HCT116 (cell line): ENCODE measurements at regions not wholly inside any gene's neighbourhood (a gene's known extent, or its start where the extent isn't known, plus 50 kb on each side); places are given as distances from the start of the nearest gene placed in this dataset.

ENCODE experiments used
- ATAC-seq: fragments of 200-7000 bp; cut with Tn5 transposase; 2 replicates; pipeline ENCODE4 v1.9.1; 2020; ENCODE audit warnings: mild to moderate bottlenecking, moderate library complexity
- BruUV-seq: library from RNA; stranded (reverse); fragments of 400-500 nt; replicated peaks from 2 replicates; lab custom pipeline; 2021; lab: Mats Ljungman, UMichigan
- CTCF ChIA-PET: fragments of 300-600 bp; sonication (Branson Sonifier 250); formaldehyde crosslinking; loops from one replicate; lab custom pipeline; 2021; ENCODE audit warnings: antibody characterized with exemption; lab: Charles Lee
- POLR2A ChIA-PET: fragments of 300-600, 350-600 bp; sonication (Branson Sonifier 250); formaldehyde crosslinking; loops from one replicate; lab custom pipeline; 2021; ENCODE audit warnings: antibody characterized with exemption; lab: Charles Lee
- RAD21 ChIA-PET, 2 experiments: fragments of 300-600 bp; sonication (Branson Sonifier 250); formaldehyde crosslinking; loops; one replicate each; lab custom pipeline; 2023; ENCODE audit warnings: low total read pairs in 2 of 2; ENCODE audit not compliant: uncharacterized antibody in 2 of 2, unreplicated experiment in 2 of 2, low non-redundant PET in 1 of 2; lab: Charles Lee
- DNase-seq: peaks from one replicate; pipeline ENCODE4 v3.0.0-alpha.2; 2010; ENCODE audit warnings: low read depth, low spot score
- H2AFZ ChIP-seq: fragments of 200-600 bp; shearing (Covaris generic), sonication (generic); 2 replicates; pipeline ENCODE4 v1.6.1; 2017; ENCODE audit warnings: low read depth, mixed run types, mixed read lengths, antibody characterized with exemption, low read length; ENCODE audit not compliant: poor library complexity, severe bottlenecking
- H3K27ac ChIP-seq: 2 replicates; pipeline ENCODE4 v1.5.1; 2012; ENCODE audit warnings: low read depth, low read length
- H3K27me3 ChIP-seq: fragments of 200-600 bp; sonication (generic); 2 replicates; pipeline ENCODE4 v1.6.1; 2016; ENCODE audit warnings: mixed run types, low read length, mixed read lengths; ENCODE audit not compliant: insufficient read depth
- H3K36me3 ChIP-seq, 2 experiments: fragments of 200-500 bp in 1 of 2; fragments of 200-600 bp in 1 of 2; sonication (Bioruptor generic) in 1 of 2; sonication (generic) in 1 of 2; 2 replicates each; pipeline versions ENCODE4 v1.5.1 to v1.6.1; 2014 to 2016; ENCODE audit warnings: low read length in 2 of 2, inconsistent platforms in 1 of 2, mixed read lengths in 1 of 2, mixed run types in 1 of 2; ENCODE audit not compliant: insufficient read depth in 2 of 2, control insufficient read depth in 1 of 2
- H3K4me1 ChIP-seq, 2 experiments: fragments of 200-600 bp in 1 of 2; sonication (generic) in 1 of 2; 2 replicates each; pipeline versions ENCODE4 v1.5.1 to v1.6.1; 2012 to 2017; ENCODE audit warnings: low read length in 2 of 2, inconsistent platforms in 1 of 2, mild to moderate bottlenecking in 1 of 2, mixed read lengths in 1 of 2, mixed run types in 1 of 2, moderate library complexity in 1 of 2; ENCODE audit not compliant: insufficient read depth in 2 of 2, control insufficient read depth in 1 of 2
- H3K4me2 ChIP-seq: fragments of 200-600 bp; sonication (generic); 2 replicates; pipeline ENCODE4 v1.6.1; 2017; ENCODE audit warnings: mixed run types, low read length, mixed read lengths
- H3K4me3 ChIP-seq, 2 experiments: fragments of 200-600 bp in 1 of 2; sonication (generic) in 1 of 2; replicated peaks in 1 of 2; 2 replicates each; pipeline ENCODE4 v1.5.1; 2011 to 2016; ENCODE audit warnings: low read length in 2 of 2, control low read depth in 1 of 2, low read depth in 1 of 2, mild to moderate bottlenecking in 1 of 2, mixed read lengths in 1 of 2, mixed run types in 1 of 2
- H3K79me2 ChIP-seq: fragments of 200-600 bp; sonication (generic); 2 replicates; pipeline ENCODE4 v1.6.1; 2017; ENCODE audit warnings: mild to moderate bottlenecking, mixed run types, low read length, moderate library complexity, mixed read lengths; ENCODE audit not compliant: insufficient read depth
- H3K9ac ChIP-seq: fragments of 200-600 bp; sonication (generic); 2 replicates; pipeline ENCODE4 v1.6.1; 2016; ENCODE audit warnings: low read length, mixed read lengths
- H3K9me2 ChIP-seq: fragments of 200-600 bp; sonication (generic), shearing (Covaris generic); 2 replicates; pipeline ENCODE4 v1.6.1; 2017; ENCODE audit warnings: mixed run types, mild to moderate bottlenecking, moderate library complexity; ENCODE audit not compliant: insufficient read depth
- H3K9me3 ChIP-seq, 2 experiments: fragments of 200-500 bp in 1 of 2; fragments of 200-600 bp in 1 of 2; sonication (Bioruptor generic) in 1 of 2; sonication (generic) in 1 of 2; 2 replicates each; pipeline ENCODE4 v1.6.1; 2014 to 2017; ENCODE audit warnings: low read length in 2 of 2, mixed read lengths in 2 of 2, inconsistent platforms in 1 of 2, low read depth in 1 of 2, mild to moderate bottlenecking in 1 of 2, mixed run types in 1 of 2, moderate library complexity in 1 of 2; ENCODE audit not compliant: control insufficient read depth in 1 of 2, insufficient read depth in 1 of 2
- H4K20me1 ChIP-seq: fragments of 200-600 bp; sonication (generic), shearing (Covaris generic); 2 replicates; pipeline ENCODE4 v1.6.1; 2017; ENCODE audit warnings: mixed run types, mild to moderate bottlenecking, moderate library complexity; ENCODE audit not compliant: insufficient read depth
- ATF3 ChIP-seq: IDR thresholded peaks from 2 replicates; pipeline ENCODE4 v1.6.1; 2012
- CEBPB ChIP-seq: IDR thresholded peaks from 2 replicates; pipeline ENCODE4 v1.6.1; 2012; ENCODE audit warnings: low read depth
- EGR1 ChIP-seq: IDR thresholded peaks from 2 replicates; pipeline ENCODE4 v1.6.1; 2012; ENCODE audit warnings: low read depth
- ELF1 ChIP-seq: IDR thresholded peaks from 2 replicates; pipeline ENCODE4 v1.6.1; 2012; ENCODE audit warnings: low read depth, borderline replicate concordance
- EZH2 ChIP-seq: fragments of 200-600 bp; sonication (generic); IDR thresholded peaks from 2 replicates; pipeline ENCODE4 v1.6.1; 2017; ENCODE audit warnings: antibody characterized with exemption, mixed run types
- EZH2phosphoT487 ChIP-seq: fragments of 200-600 bp; IDR thresholded peaks from 2 replicates; pipeline ENCODE4 v1.6.1; 2018; ENCODE audit warnings: antibody characterized with exemption, borderline replicate concordance
- JUND ChIP-seq: IDR thresholded peaks from 2 replicates; pipeline ENCODE4 v1.6.1; 2012
- POLR2A ChIP-seq: IDR thresholded peaks from 2 replicates; pipeline ENCODE4 v1.7.0; 2011; ENCODE audit warnings: borderline replicate concordance; ENCODE audit not compliant: insufficient read depth, insufficient read length; ENCODE audit errors: extremely low read depth
- POLR2AphosphoS5 ChIP-seq: IDR thresholded peaks from 2 replicates; pipeline ENCODE4 v1.6.1; 2011; ENCODE audit warnings: mild to moderate bottlenecking, low read depth, low read length, moderate library complexity
- RAD21 ChIP-seq: IDR thresholded peaks from 2 replicates; pipeline ENCODE4 v1.6.1; 2012; ENCODE audit warnings: low read depth, mild to moderate bottlenecking
- SIN3A ChIP-seq: IDR thresholded peaks from 2 replicates; pipeline ENCODE4 v1.6.1; 2012; ENCODE audit warnings: low read depth
- SP1 ChIP-seq: IDR thresholded peaks from 2 replicates; pipeline ENCODE4 v1.6.1; 2012; ENCODE audit warnings: low read depth
- SRF ChIP-seq: IDR thresholded peaks from 2 replicates; pipeline ENCODE4 v1.6.1; 2012; ENCODE audit warnings: low read depth
- TCF7L2 ChIP-seq: IDR thresholded peaks from 2 replicates; pipeline ENCODE4 v1.7.0; 2011; ENCODE audit warnings: borderline replicate concordance, inconsistent platforms; ENCODE audit not compliant: insufficient read depth, insufficient read length; ENCODE audit errors: extremely low read depth
- YY1 ChIP-seq: IDR thresholded peaks from 2 replicates; pipeline ENCODE4 v1.6.1; 2011; ENCODE audit warnings: low read length, low read depth, moderate library complexity, mild to moderate bottlenecking; ENCODE audit not compliant: insufficient replicate concordance; ENCODE audit errors: extremely low read depth
- ZBTB33 ChIP-seq: IDR thresholded peaks from 2 replicates; pipeline ENCODE4 v1.6.1; 2011; ENCODE audit warnings: mild to moderate bottlenecking, low read length, moderate library complexity; ENCODE audit not compliant: insufficient replicate concordance; ENCODE audit errors: extremely low read depth
- ZFX ChIP-seq: fragments of 450-650 bp; IDR thresholded peaks from 2 replicates; pipeline ENCODE4 v1.6.1; 2017
- ZNF274 ChIP-seq: fragments of 200-500 bp; sonication (Bioruptor generic); IDR thresholded peaks from 2 replicates; pipeline ENCODE4 v1.6.1; 2014; ENCODE audit warnings: mild to moderate bottlenecking, low read depth, low read length, inconsistent platforms
- intact Hi-C: fragments of 100-400 bp; cut with micrococcal nuclease; formaldehyde crosslinking; loops from 2 replicates; pipeline ENCODE4 v1.10.0; 2022
- TF ChIP-seq, protein P1 (sequence below): IDR thresholded peaks from 2 replicates; pipeline ENCODE4 v1.6.1; 2012

DNA sequence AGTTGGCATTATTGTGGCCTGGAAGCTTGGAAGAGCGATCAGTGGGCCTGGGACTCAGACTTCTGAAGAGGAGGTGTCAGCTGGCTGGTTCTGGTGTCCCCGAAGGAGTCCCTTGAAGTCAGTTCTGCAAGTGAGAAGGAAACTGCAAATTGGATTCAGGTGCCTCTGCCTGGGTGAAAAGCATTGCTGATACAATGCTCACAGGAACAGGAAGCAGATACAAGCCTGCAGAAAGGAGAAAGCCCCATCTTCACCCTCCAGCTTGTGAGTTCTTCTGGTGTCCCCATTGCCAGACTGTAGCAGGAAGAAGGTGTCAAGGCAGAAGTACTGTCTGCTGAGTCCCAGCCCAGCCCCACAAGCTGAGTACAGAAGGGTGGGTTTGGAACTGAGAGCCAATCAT, 271.3 kb downstream of the PLOD2 start:
- DNase-seq (no peak), ATAC-seq (no peak)
- Histone ChIP-seq H4K20me1 (no peaks in the 10 kb centered on the region), H3K9ac (no peak overlapping the region), H3K4me3 (no peak overlapping the region), H3K4me2 (no peak overlapping the region), H3K4me1 (no peaks in the 10 kb centered on the region), H3K36me3 (no peaks in the 10 kb centered on the region), H3K27ac (no peak overlapping the region), H2AFZ (no peak overlapping the region), H3K9me2 (no peaks in the 10 kb centered on the region), H3K9me3 (no peaks in the 10 kb centered on the region), H3K27me3 (no peaks in the 10 kb centered on the region), H3K79me2 (no peaks in the 10 kb centered on the region)
- intact Hi-C loops: no loop called here
- RAD21 ChIA-PET: no interaction called here
- POLR2A ChIA-PET: no interaction called here
- CTCF ChIA-PET: no interaction called here
- no TSS peak for BruUV-seq
- TF ChIP-seq POLR2A: no peak
- TF ChIP-seq ZFX: no peak
- TF ChIP-seq POLR2AphosphoS5: no peak
- TF ChIP-seq TCF7L2: no peak
- no peak for TF ChIP-seq YY1
- TF ChIP-seq ZBTB33: no peak

DNA sequence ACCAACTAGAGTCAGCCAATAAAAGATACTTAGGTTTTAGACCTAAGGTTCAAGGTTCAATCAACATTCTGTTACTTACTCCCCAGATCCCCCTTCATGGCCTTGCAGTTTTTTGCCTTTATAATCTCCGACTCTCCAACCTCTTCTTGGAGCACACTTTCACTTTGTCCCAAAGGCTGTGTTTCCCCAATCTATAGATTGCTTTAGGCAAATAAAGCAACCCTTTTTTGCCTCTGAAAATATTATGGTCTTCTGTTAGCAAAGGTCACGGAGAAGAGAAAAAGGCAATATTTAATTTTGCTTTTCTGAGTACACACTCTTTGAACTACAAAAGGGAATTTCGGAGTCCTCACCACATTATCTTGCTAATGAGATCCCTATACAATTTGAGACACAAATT, 268.1 kb downstream of the PLOD2 start:
- Histone ChIP-seq H3K9ac (no peak overlapping the region), H3K9me3 (no peaks in the 10 kb centered on the region), H3K36me3 (no peaks in the 10 kb centered on the region), H3K27ac (no peak overlapping the region), H2AFZ (no peak overlapping the region), H3K9me2 (no peaks in the 10 kb centered on the region), H3K4me2 (no peak overlapping the region), H3K79me2 (no peaks in the 10 kb centered on the region), H3K4me1 (no peaks in the 10 kb centered on the region), H3K27me3 (no peaks in the 10 kb centered on the region), H4K20me1 (no peaks in the 10 kb centered on the region), H3K4me3 (no peak overlapping the region)
- no TSS peak for BruUV-seq
- RAD21 ChIA-PET: no interaction called here
- ATAC-seq: no peak
- intact Hi-C loops: no loop called here
- CTCF ChIA-PET: no interaction called here
- DNase-seq: no peak
- POLR2A ChIA-PET: no interaction called here
- TF ChIP-seq CEBPB (no peak), RAD21 (no peak), SIN3A (no peak), EGR1 (no peak), ZFX (no peak), ELF1 (no peak), SP1 (no peak), JUND (no peak), EZH2 (no peak), YY1 (no peak), SRF (no peak), POLR2AphosphoS5 (no peak), EZH2phosphoT487 (no peak), TCF7L2 (no peak), ZNF274 (no peak), ATF3 (no peak)
- TF ChIP-seq, protein P1, sequence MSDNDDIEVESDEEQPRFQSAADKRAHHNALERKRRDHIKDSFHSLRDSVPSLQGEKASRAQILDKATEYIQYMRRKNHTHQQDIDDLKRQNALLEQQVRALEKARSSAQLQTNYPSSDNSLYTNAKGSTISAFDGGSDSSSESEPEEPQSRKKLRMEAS: no peak
